Iris pigment epithelial cell (primary cell): ENCODE measurements at regions not wholly inside any gene's neighbourhood (a gene's known extent, or its start where the extent isn't known, plus 50 kb on each side); places are given as distances from the start of the nearest gene placed in this dataset.

Experiments
- DNase-seq: peaks from one replicate; pipeline ENCODE4 v3.0.0-alpha.2; 2011; ENCODE audit warnings: low read depth

- no peak for DNase-seq
Observed at GRCh38 chr4:132542228-132542627, 606.9 kb upstream of the PCDH10 start.

GRCh38 chr4:132548463-132548862 is 600.6 kb upstream of the PCDH10 start:
- DNase-seq = no peak

GRCh38 chr4:132556316-132556715 is 592.8 kb upstream of the PCDH10 start:
- DNase-seq = no peak

- DNase-seq = no peak
Observed at GRCh38 chr4:132557660-132558059, 591.4 kb upstream of the PCDH10 start.

GRCh38 chr4:132564920-132565319 is 584.2 kb upstream of the PCDH10 start:
- DNase-seq = no peak

GRCh38 chr4:132565542-132565941 is 583.6 kb upstream of the PCDH10 start:
- no peak for DNase-seq

GRCh38 chr4:132572210-132572609 is 576.9 kb upstream of the PCDH10 start:
- peak; percentile 20 for DNase-seq

GRCh38 chr4:132587626-132588025 is 561.5 kb upstream of the PCDH10 start:
- peak; percentile 12 for DNase-seq

GRCh38 chr4:132592340-132592739 is 556.8 kb upstream of the PCDH10 start:
- DNase-seq = no peak

- DNase-seq = no peak
Observed at GRCh38 chr4:132592850-132593249, 556.2 kb upstream of the PCDH10 start.

- DNase-seq = no peak
Observed at GRCh38 chr4:132593717-132594400, 555.2 kb upstream of the PCDH10 start.

- no peak for DNase-seq
Observed at GRCh38 chr4:132596186-132596585, 552.9 kb upstream of the PCDH10 start.

GRCh38 chr4:132605551-132605950 is 543.5 kb upstream of the PCDH10 start:
- DNase-seq = no peak

- DNase-seq = peak; percentile 3
Observed at GRCh38 chr4:132614682-132615081, 534.4 kb upstream of the PCDH10 start.

- no peak for DNase-seq
Observed at GRCh38 chr4:132619968-132620367, 529.1 kb upstream of the PCDH10 start.

- DNase-seq = peak; percentile 44
Observed at GRCh38 chr4:132642016-132642817, 506.9 kb upstream of the PCDH10 start.

GRCh38 chr4:132646186-132646585 is 502.9 kb upstream of the PCDH10 start:
- peak; percentile 0 for DNase-seq

GRCh38 chr4:132651196-132651595 is 497.9 kb upstream of the PCDH10 start:
- DNase-seq = no peak

GRCh38 chr4:132660181-132660580 is 488.9 kb upstream of the PCDH10 start:
- DNase-seq = no peak

- no peak for DNase-seq
Observed at GRCh38 chr4:132662456-132662855, 486.6 kb upstream of the PCDH10 start.

- no peak for DNase-seq
Observed at GRCh38 chr4:132669786-132670185, 479.3 kb upstream of the PCDH10 start.

- no peak for DNase-seq
Observed at GRCh38 chr4:132670557-132670956, 478.5 kb upstream of the PCDH10 start.

- DNase-seq = no peak
Observed at GRCh38 chr4:132683957-132684356, 465.1 kb upstream of the PCDH10 start.

GRCh38 chr4:132691026-132691425 is 458.1 kb upstream of the PCDH10 start:
- DNase-seq = no peak
